A172 (cell line): ENCODE measurements at regions not wholly inside any gene's neighbourhood (a gene's known extent, or its start where the extent isn't known, plus 50 kb on each side); places are given as distances from the start of the nearest gene placed in this dataset.
A peak's percentile ranks its signal among the peaks of the same experiment; 100 is the strongest.

Source experiments
- DNase-seq: peaks from one replicate; pipeline ENCODE4 v3.0.0-alpha.2; 2015; ENCODE audit warnings: low spot score

GRCh38 chr2:37837628-37838328, 87.3 kb upstream of the RMDN2 start:
- no peak for DNase-seq

GRCh38 chr2:37838541-37839167, 86.4 kb upstream of the RMDN2 start:
- no peak for DNase-seq

GRCh38 chr2:37839991-37840390, 85.1 kb upstream of the RMDN2 start:
- no peak for DNase-seq

- no peak for DNase-seq
Observed at GRCh38 chr2:37842732-37843440, 82.2 kb upstream of the RMDN2 start.

GRCh38 chr2:37843556-37843955, 81.5 kb upstream of the RMDN2 start:
- no peak for DNase-seq

- DNase-seq: no peak
Observed at GRCh38 chr2:37846207-37846606, 78.9 kb upstream of the RMDN2 start.

GRCh38 chr2:37847792-37848191, 77.3 kb upstream of the RMDN2 start:
- DNase-seq: no peak

- no peak for DNase-seq
Observed at GRCh38 chr2:37848451-37848850, 76.6 kb upstream of the RMDN2 start.

GRCh38 chr2:37849911-37850310, 75.2 kb upstream of the RMDN2 start:
- DNase-seq: no peak

- DNase-seq: no peak
Observed at GRCh38 chr2:37851428-37851827, 73.7 kb upstream of the RMDN2 start.

GRCh38 chr2:37851828-37852584, 73.1 kb upstream of the RMDN2 start:
- DNase-seq: no peak

- DNase-seq: no peak
Observed at GRCh38 chr2:37852585-37853014, 72.5 kb upstream of the RMDN2 start.

GRCh38 chr2:37854676-37855282, 70.3 kb upstream of the RMDN2 start:
- no peak for DNase-seq

- DNase-seq: no peak
Observed at GRCh38 chr2:37855283-37856041, 69.6 kb upstream of the RMDN2 start.

- DNase-seq: no peak
Observed at GRCh38 chr2:37856101-37856751, 68.9 kb upstream of the RMDN2 start.

- no peak for DNase-seq
Observed at GRCh38 chr2:37857575-37858399, 67.3 kb upstream of the RMDN2 start.

GRCh38 chr2:37858400-37858711, 66.7 kb upstream of the RMDN2 start:
- DNase-seq: peak; percentile 39

GRCh38 chr2:37858725-37859267, 66.3 kb upstream of the RMDN2 start:
- no peak for DNase-seq

- no peak for DNase-seq
Observed at GRCh38 chr2:37862620-37863019, 62.5 kb upstream of the RMDN2 start.

GRCh38 chr2:37864217-37864616, 60.9 kb upstream of the RMDN2 start:
- DNase-seq: no peak
